H1 (cell line): ENCODE measurements at regions not wholly inside any gene's neighbourhood (a gene's known extent, or its start where the extent isn't known, plus 50 kb on each side); places are given as distances from the start of the nearest gene placed in this dataset.

ENCODE experiments used
- BRCA1 ChIP-seq: IDR thresholded peaks from 2 replicates; pipeline ENCODE4 v1.6.1; 2012; ENCODE audit warnings: low read depth, low read length, improper control_type of control experiment
- CREB1 ChIP-seq: IDR thresholded peaks from 2 replicates; pipeline ENCODE4 v1.6.1; 2012; ENCODE audit warnings: inconsistent platforms
- RFX5 ChIP-seq: IDR thresholded peaks from 2 replicates; pipeline ENCODE4 v1.6.1; 2011; ENCODE audit warnings: low read depth, low read length, improper control_type of control experiment, borderline replicate concordance
- SIX5 ChIP-seq: IDR thresholded peaks from 2 replicates; pipeline ENCODE4 v1.6.1; 2011; ENCODE audit warnings: mild to moderate bottlenecking, low read depth, low read length
- TF ChIP-seq, protein P1 (sequence below): IDR thresholded peaks from 2 replicates; pipeline ENCODE4 v1.6.1; 2011; ENCODE audit warnings: low read depth, mild to moderate bottlenecking, low read length; ENCODE audit not compliant: insufficient read depth

DNA sequence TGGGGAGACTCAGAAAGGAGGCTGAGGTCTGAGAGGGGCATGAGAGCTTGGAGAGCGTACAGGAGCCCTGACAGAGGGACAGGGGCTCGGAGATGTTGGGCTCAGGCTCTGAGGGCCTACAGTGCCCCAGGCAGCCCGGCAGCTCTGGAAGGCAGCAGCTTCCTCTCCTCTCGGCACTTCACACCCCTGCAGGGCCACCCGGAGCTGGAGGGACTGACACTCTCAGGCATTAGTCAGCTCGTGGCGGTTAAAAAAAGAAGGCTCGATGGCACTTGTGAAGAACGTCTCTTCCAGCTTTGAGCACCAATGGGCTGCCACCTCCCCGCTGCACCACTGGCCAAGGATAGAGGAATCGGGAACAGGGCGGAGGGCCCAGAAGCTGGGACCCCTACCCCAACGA is 62.6 kb upstream of the SIRPA start (continued):
- TF ChIP-seq, protein P1, sequence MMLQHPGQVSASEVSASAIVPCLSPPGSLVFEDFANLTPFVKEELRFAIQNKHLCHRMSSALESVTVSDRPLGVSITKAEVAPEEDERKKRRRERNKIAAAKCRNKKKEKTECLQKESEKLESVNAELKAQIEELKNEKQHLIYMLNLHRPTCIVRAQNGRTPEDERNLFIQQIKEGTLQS = no peak
- TF ChIP-seq CREB1 = no peak
- TF ChIP-seq BRCA1 = no peak
- no peak for TF ChIP-seq SIX5
- TF ChIP-seq RFX5 = no peak
- TF ChIP-seq, all 59 proteins: peak for 0
